ENCODE measurements at regions not wholly inside any gene's neighbourhood (a gene's known extent, or its start where the extent isn't known, plus 50 kb on each side); places are given as distances from the start of the nearest gene placed in this dataset.

- TF ChIP-seq EZH2phosphoT487 (IDR thresholded peaks at IDR 0.05; ENCODE audit: low read depth) (no peak), CTCF (IDR thresholded peaks at IDR 0.05; ENCODE audit: low read depth, low read length) (no peak)
These were observed 99.6 kb upstream of the MGAT5 start for GRCh38 chr2:134154246-134154645.

Data from OCI-LY3 (cell line).